Vagina (tissue), 2 donors: ENCODE measurements at regions not wholly inside any gene's neighbourhood (a gene's known extent, or its start where the extent isn't known, plus 50 kb on each side); places are given as distances from the start of the nearest gene placed in this dataset.

Experiments
- DNase-seq, 2 donors: peaks; one replicate each; pipeline ENCODE4 v3.0.0-alpha.2; 2017; ENCODE audit errors: extremely low spot score in 2 of 2
- H3K27ac ChIP-seq: fragments of 200-600 bp; sonication (generic); one replicate; pipeline ENCODE4 v1.5.1; 2019
- H3K27me3 ChIP-seq: fragments of 200-600 bp; sonication (generic); one replicate; pipeline ENCODE4 v1.5.1; 2019
- H3K36me3 ChIP-seq, 2 donors: fragments of 200-600 bp; sonication (generic); one replicate each; pipeline ENCODE4 v1.5.1; 2017 to 2019
- H3K4me1 ChIP-seq: fragments of 200-600 bp; sonication (generic); one replicate; pipeline ENCODE4 v1.5.1; 2019
- H3K4me3 ChIP-seq, 2 donors: fragments of 200-600 bp; sonication (generic); 1 replicate in 1 of 2; 2 replicates in 1 of 2; pipeline ENCODE4 v1.5.1; 2016 to 2019
- H3K9me3 ChIP-seq: fragments of 200-600 bp; sonication (generic); one replicate; pipeline ENCODE4 v1.5.1; 2019
- CTCF ChIP-seq, 3 experiments: fragments of 450-650 bp in 2 of 3; fragments of 200-600 bp in 1 of 3; sonication (generic) in 1 of 3; IDR thresholded peaks; one replicate each; pipeline ENCODE4 v1.5.1; 2017 to 2019; ENCODE audit warnings: antibody characterized with exemption in 3 of 3, mild to moderate bottlenecking in 2 of 3, moderate library complexity in 2 of 3
- POLR2A ChIP-seq, 2 donors: fragments of 450-650 bp; IDR thresholded peaks; one replicate each; pipeline ENCODE4 v1.6.1; 2017; ENCODE audit warnings: antibody characterized with exemption in 2 of 2, mild to moderate bottlenecking in 2 of 2, moderate library complexity in 2 of 2
- POLR2AphosphoS5 ChIP-seq, 2 donors: sonication (generic); formaldehyde crosslinking; IDR thresholded peaks; one replicate each; pipeline ENCODE4 v1.9.0; 2017; ENCODE audit warnings: antibody characterized with exemption in 2 of 2, mild to moderate bottlenecking in 2 of 2, low read depth in 1 of 2; ENCODE audit not compliant: insufficient read depth in 1 of 2
- intact Hi-C: fragments of 100-400 bp; cut with DNase I; formaldehyde crosslinking; loops from one replicate; pipeline ENCODE4 v1.15.1; 2023

GRCh38 chr2:105600949-105601794, 143.5 kb upstream of the NCK2 start:
- Histone ChIP-seq H3K4me1 (no peaks in the 10 kb centered on the region), H3K9me3 (no peaks in the 10 kb centered on the region), H3K36me3 (no peaks in the 10 kb centered on the region), H3K4me3 (no peak overlapping the region), H3K27ac (no peak overlapping the region), H3K27me3 (no peaks in the 10 kb centered on the region)
- TF ChIP-seq POLR2A (IDR thresholded peaks at IDR 0.05), result no peak
- intact Hi-C loops, result no loop called here
- no peak for DNase-seq

DNA sequence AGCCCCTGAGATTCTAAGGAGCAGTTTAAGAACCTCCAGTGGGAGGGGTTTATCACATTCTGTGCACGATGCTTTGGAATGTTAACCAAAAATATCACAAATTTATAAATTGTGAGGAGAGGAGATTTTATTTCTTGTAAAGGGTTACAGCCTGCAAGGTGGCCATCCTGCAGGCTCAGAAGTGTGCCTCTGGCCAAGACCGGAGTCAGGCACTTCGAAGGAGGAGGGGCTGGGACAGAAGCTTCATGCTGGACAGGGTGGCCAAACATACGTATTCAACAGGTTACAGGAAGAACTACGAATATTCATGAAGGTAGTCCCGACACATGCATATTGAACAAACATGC, 144.1 kb upstream of the NCK2 start:
- H3K4me1 ChIP-seq, result no peaks in the 10 kb centered on the region
- no peak overlapping the region for H3K27ac ChIP-seq
- H3K27me3 ChIP-seq, result no peaks in the 10 kb centered on the region
- intact Hi-C loops, result no loop called here
- no peaks in the 10 kb centered on the region for H3K36me3 ChIP-seq
- no peak overlapping the region for H3K4me3 ChIP-seq
- no peaks in the 10 kb centered on the region for H3K9me3 ChIP-seq
- DNase-seq, result no peak
- TF ChIP-seq POLR2A (IDR thresholded peaks at IDR 0.05) (no peak), CTCF (IDR thresholded peaks at IDR 0.05) (no peak), POLR2AphosphoS5 (IDR thresholded peaks at IDR 0.05; ENCODE audit: insufficient read depth in 1 of 2, low read depth in 1 of 2) (no peak)

GRCh38 chr2:105600037-105600442, 144.7 kb upstream of the NCK2 start:
- no peaks in the 10 kb centered on the region for H3K4me1 ChIP-seq
- intact Hi-C loops, result no loop called here
- H3K27ac ChIP-seq, result no peak overlapping the region

GRCh38 chr2:105598829-105599698, 145.6 kb upstream of the NCK2 start:
- no peak overlapping the region for H3K4me3 ChIP-seq
- H3K9me3 ChIP-seq, result no peaks in the 10 kb centered on the region
- intact Hi-C loops, result no loop called here
- no peaks in the 10 kb centered on the region for H3K27me3 ChIP-seq
- H3K36me3 ChIP-seq, result no peaks in the 10 kb centered on the region
- TF ChIP-seq POLR2A (IDR thresholded peaks at IDR 0.05), result no peak
- DNase-seq, result no peak
- H3K27ac ChIP-seq, result no peak overlapping the region
- H3K4me1 ChIP-seq, result no peaks in the 10 kb centered on the region

More at GRCh38 chr2:105600037-105600442, 144.7 kb upstream of the NCK2 start:
- TF ChIP-seq POLR2A (IDR thresholded peaks at IDR 0.05) (no peak), POLR2AphosphoS5 (IDR thresholded peaks at IDR 0.05; ENCODE audit: insufficient read depth in 1 of 2, low read depth in 1 of 2) (no peak), CTCF (IDR thresholded peaks at IDR 0.05) (no peak)
- H3K4me3 ChIP-seq, result no peak overlapping the region
- no peaks in the 10 kb centered on the region for H3K36me3 ChIP-seq
- DNase-seq, result no peak
- H3K27me3 ChIP-seq, result no peaks in the 10 kb centered on the region
- no peaks in the 10 kb centered on the region for H3K9me3 ChIP-seq

DNA sequence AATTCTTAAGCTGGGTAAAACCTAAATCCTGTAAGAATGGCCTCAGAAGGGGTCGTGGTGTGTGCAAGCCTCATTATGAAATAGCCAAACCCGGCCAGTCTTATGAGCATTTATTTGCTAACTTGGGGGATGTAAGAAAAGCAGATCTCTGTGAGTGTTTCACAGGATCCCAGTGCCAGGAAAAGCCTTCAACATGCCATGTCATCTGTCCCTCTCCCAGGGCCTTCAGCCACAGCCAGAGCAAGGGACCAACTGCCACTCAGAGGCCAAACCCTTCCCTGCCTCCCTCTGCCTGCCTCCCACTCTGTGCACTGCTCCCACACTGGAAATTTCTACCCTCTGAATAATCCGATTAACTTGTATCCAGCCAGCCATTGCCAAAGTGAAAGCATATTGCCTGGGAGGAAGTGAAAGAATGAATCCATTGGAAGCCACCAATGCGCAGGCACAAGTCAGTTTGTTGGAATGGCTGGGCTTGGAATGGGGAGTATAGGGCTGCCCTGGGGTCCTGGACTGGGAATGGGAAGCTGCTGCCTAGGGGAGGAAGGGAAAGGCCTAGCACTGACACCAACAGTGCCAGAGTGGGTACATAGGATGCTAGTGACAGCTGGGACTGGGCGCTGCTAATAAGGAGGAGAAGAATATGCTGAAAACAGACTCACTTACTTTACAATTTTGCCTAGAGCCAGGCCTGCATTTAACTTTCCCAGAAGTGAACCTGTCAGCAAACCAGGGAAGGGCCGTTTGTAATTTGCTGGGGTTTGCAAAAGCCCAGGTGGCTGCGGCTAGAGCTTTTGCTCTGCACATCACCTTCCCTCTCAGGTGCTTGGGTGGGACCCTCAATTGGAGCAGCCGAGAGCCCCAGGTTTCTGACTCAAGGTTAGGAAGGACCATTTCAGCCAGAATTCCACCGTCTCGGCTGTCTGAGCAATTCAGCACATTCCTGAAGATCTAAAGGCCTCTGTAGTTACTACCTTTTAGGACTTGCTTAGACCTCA, 146.6 kb upstream of the NCK2 start:
- no peak overlapping the region for H3K4me3 ChIP-seq
- no peak for DNase-seq
- no peaks in the 10 kb centered on the region for H3K27me3 ChIP-seq
- TF ChIP-seq CTCF (IDR thresholded peaks at IDR 0.05), result no peak
- TF ChIP-seq POLR2A (IDR thresholded peaks at IDR 0.05), result no peak
- no peak for TF ChIP-seq POLR2AphosphoS5 (IDR thresholded peaks at IDR 0.05; ENCODE audit: insufficient read depth in 1 of 2, low read depth in 1 of 2)
- H3K27ac ChIP-seq, result no peak overlapping the region
- intact Hi-C loops, result no loop called here
- no peaks in the 10 kb centered on the region for H3K36me3 ChIP-seq
- H3K4me1 ChIP-seq, result no peaks in the 10 kb centered on the region
- no peaks in the 10 kb centered on the region for H3K9me3 ChIP-seq
